Mucosa of stomach (tissue), 1 donor: ENCODE measurements at regions not wholly inside any gene's neighbourhood (a gene's known extent, or its start where the extent isn't known, plus 50 kb on each side); places are given as distances from the start of the nearest gene placed in this dataset.

Source experiments
- H3K27me3 ChIP-seq: one replicate; pipeline ENCODE4 v1.7.0; 2013; ENCODE audit warnings: mild to moderate bottlenecking, low read length; ENCODE audit not compliant: control insufficient read depth, insufficient read depth
- H3K36me3 ChIP-seq: one replicate; pipeline ENCODE4 v1.7.0; 2013; ENCODE audit warnings: low read length; ENCODE audit not compliant: control insufficient read depth, insufficient read depth
- H3K4me1 ChIP-seq: one replicate; pipeline ENCODE4 v1.7.0; 2013; ENCODE audit warnings: mild to moderate bottlenecking, low read length; ENCODE audit not compliant: control insufficient read depth, insufficient read depth
- H3K4me3 ChIP-seq: one replicate; pipeline ENCODE4 v1.7.0; 2013; ENCODE audit warnings: low read length
- H3K9ac ChIP-seq: one replicate; pipeline ENCODE4 v1.7.0; 2013; ENCODE audit warnings: mild to moderate bottlenecking, low read length, moderate library complexity
- H3K9me3 ChIP-seq: one replicate; pipeline ENCODE4 v1.7.0; 2013; ENCODE audit warnings: mild to moderate bottlenecking, low read length, moderate library complexity; ENCODE audit not compliant: control insufficient read depth
- donor health status: Pancreatic carcinoma.

DNA sequence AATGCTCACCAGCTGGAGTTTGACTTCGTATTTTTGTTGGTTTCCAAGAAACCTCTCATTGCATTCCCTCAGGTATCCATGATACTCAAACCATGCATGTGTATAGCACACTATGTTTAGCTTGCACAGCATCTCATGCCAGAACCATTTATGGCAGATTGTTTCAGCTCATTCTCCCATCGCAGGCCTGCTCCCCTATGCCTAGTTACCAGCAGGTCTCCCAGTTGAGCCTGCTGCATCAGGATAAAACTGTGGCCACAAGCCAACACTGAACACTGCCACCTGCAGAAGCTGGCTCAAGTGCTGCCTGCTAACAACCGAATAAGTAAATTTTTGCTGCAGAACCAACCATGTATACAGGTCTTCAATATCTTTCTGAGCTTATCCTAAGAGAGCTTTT lies 804.5 kb downstream of the NLGN4Y start:
- H3K4me1 ChIP-seq, result no peaks in the 10 kb centered on the region
- H3K27me3 ChIP-seq, result no peaks in the 10 kb centered on the region
- H3K9ac ChIP-seq, result no peak overlapping the region
- H3K9me3 ChIP-seq, result no peaks in the 10 kb centered on the region
- H3K36me3 ChIP-seq, result no peaks in the 10 kb centered on the region
- no peak overlapping the region for H3K4me3 ChIP-seq

DNA sequence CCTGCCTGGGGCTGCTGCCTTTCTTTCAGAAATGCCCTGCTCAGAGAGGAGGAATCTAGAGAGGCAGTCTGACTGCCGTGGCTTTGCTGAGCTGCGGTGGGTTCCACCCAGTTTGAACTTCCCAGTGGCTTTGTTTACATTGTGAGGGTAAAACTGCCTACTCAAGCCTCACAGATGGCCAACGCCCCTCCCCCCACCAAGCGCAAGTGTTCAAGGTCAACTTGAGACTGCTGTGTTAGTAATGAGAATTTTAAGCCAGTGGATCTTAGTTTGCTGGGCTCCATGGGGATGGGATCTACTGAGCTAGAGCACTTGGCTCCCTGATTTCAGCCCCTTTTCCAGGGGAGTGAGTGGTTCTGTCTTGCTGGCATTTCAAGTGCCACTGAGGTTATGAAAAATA lies 819.2 kb downstream of the NLGN4Y start:
- Histone ChIP-seq H3K9ac (no peak overlapping the region), H3K27me3 (no peaks in the 10 kb centered on the region), H3K36me3 (no peaks in the 10 kb centered on the region), H3K4me3 (no peak overlapping the region), H3K4me1 (peaks cover 10% of the 10 kb centered on the region), H3K9me3 (no peaks in the 10 kb centered on the region)

DNA sequence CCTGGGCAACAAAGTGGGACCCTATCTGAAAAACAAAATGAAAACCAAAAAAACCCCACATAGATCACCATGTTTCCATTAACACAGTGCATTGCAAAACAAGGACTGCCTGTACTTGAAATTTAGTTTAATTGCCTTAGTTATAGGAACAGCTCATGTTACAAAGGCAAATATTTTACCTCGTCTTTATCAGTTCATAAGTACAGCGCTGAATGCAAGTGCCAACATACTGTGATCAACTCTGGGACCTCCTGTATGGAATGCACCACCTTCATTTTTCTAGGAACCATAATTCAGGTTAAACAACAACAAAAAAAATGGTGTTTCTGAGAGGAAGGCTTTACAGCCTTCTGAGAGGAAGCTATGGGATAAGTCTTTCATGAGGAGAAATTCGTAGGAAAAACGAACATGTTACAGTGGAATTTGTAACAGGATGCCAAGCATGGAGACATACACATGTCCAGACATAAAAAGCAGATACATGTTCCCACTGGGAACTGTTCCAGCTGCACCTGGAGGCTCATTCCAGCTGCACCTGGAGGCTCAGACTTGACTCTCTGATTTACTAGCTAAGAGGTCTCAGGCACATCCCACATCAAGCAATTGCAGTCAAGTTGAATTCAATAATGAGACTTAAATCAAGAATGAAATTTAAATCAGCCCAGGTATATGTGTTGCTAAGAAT lies 821.3 kb downstream of the NLGN4Y start:
- Histone ChIP-seq H3K36me3 (no peaks in the 10 kb centered on the region), H3K9me3 (no peaks in the 10 kb centered on the region), H3K9ac (no peak overlapping the region), H3K4me3 (no peak overlapping the region), H3K4me1 (peaks cover 10% of the 10 kb centered on the region), H3K27me3 (no peaks in the 10 kb centered on the region)

- Histone ChIP-seq H3K9ac (no peak overlapping the region), H3K9me3 (no peaks in the 10 kb centered on the region), H3K4me1 (no peaks in the 10 kb centered on the region), H3K27me3 (no peaks in the 10 kb centered on the region), H3K36me3 (no peaks in the 10 kb centered on the region), H3K4me3 (no peak overlapping the region)
Measured at GRCh38 chrY:15349351-15349750, 825.0 kb downstream of the NLGN4Y start.

- H3K9ac ChIP-seq, result no peak overlapping the region
- no peaks in the 10 kb centered on the region for H3K9me3 ChIP-seq
- no peak overlapping the region for H3K4me3 ChIP-seq
- no peaks in the 10 kb centered on the region for H3K27me3 ChIP-seq
- no peaks in the 10 kb centered on the region for H3K36me3 ChIP-seq
- H3K4me1 ChIP-seq, result no peaks in the 10 kb centered on the region
Measured at GRCh38 chrY:15355321-15355720, 831.0 kb downstream of the NLGN4Y start.

GRCh38 chrY:15360471-15360870 lies 836.1 kb downstream of the NLGN4Y start:
- Histone ChIP-seq H3K4me1 (peaks cover 4% of the 10 kb centered on the region), H3K9me3 (no peaks in the 10 kb centered on the region), H3K4me3 (no peak overlapping the region), H3K27me3 (no peaks in the 10 kb centered on the region), H3K9ac (no peak overlapping the region), H3K36me3 (no peaks in the 10 kb centered on the region)

DNA sequence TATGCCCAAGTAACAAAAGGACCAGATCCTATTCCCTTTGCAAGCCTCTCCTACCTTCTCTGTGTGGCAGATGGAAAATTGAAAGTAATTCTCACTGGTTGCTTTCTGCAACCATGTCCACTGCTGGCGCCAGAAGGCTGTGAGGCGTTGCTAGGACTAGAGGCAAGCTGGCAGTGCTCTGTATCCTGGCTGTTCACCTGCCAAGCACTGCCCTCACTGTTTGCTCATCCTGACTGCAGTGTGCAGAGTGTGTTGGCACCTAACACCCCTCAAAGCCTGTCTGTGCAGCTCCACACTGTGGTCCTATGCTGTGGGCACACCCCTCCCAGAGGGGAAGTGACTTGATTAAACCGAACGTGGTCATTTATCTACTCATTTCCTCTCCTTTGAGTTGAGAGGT lies 840.7 kb downstream of the NLGN4Y start:
- no peaks in the 10 kb centered on the region for H3K36me3 ChIP-seq
- H3K4me3 ChIP-seq, result no peak overlapping the region
- peaks cover 4% of the 10 kb centered on the region for H3K4me1 ChIP-seq
- H3K9me3 ChIP-seq, result no peaks in the 10 kb centered on the region
- no peaks in the 10 kb centered on the region for H3K27me3 ChIP-seq
- no peak overlapping the region for H3K9ac ChIP-seq

DNA sequence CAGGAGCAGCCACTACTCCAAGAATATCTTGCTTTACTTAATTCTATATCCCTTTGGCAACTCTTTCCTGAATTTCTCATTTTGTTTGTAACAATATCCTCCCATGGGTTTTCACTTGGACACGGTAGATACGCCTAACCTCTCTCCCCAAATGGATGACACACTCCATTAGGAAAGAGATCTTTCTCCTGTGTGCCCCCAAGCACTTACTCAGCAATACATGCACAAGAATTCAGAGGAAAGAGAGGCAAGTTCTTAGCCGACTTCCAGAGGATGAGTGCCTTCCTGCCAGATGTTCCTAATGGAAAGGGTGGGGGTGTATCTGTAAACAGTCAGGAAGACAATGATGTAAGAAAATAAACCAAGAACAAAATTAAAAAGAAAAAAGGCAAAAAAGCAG lies 844.5 kb downstream of the NLGN4Y start:
- Histone ChIP-seq H3K9me3 (no peaks in the 10 kb centered on the region), H3K4me3 (no peak overlapping the region), H3K36me3 (no peaks in the 10 kb centered on the region), H3K9ac (no peak overlapping the region), H3K4me1 (peaks cover 4% of the 10 kb centered on the region), H3K27me3 (no peaks in the 10 kb centered on the region)

DNA sequence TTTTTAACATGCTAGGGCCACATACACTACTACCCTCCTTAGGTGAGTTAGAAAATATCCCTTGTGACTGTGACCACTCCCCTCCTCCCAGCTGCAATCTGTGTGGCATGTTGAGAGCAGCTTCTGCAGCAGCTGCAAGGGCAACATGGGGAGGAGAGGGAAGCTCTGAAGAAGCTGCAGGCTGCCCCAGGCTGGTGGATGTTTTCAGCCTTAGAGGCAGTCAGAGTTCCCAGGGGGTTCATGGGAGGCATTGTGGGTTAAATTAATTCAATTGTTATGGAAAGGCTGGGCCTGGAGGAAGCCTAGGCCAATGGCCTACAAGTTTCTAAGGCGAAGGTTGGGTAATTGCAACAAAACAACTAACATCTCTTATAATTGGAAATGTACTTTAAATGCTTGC lies 860.8 kb downstream of the NLGN4Y start:
- no peak overlapping the region for H3K9ac ChIP-seq
- H3K36me3 ChIP-seq, result no peaks in the 10 kb centered on the region
- H3K4me1 ChIP-seq, result no peaks in the 10 kb centered on the region
- no peaks in the 10 kb centered on the region for H3K27me3 ChIP-seq
- H3K9me3 ChIP-seq, result no peaks in the 10 kb centered on the region
- H3K4me3 ChIP-seq, result no peak overlapping the region

- H3K9me3 ChIP-seq, result no peaks in the 10 kb centered on the region
- no peaks in the 10 kb centered on the region for H3K36me3 ChIP-seq
- H3K4me1 ChIP-seq, result no peaks in the 10 kb centered on the region
- no peak overlapping the region for H3K9ac ChIP-seq
- H3K4me3 ChIP-seq, result no peak overlapping the region
- H3K27me3 ChIP-seq, result no peaks in the 10 kb centered on the region
Measured at GRCh38 chrY:15397556-15398280, 873.4 kb downstream of the NLGN4Y start.

- no peak overlapping the region for H3K9ac ChIP-seq
- no peaks in the 10 kb centered on the region for H3K9me3 ChIP-seq
- no peaks in the 10 kb centered on the region for H3K27me3 ChIP-seq
- no peaks in the 10 kb centered on the region for H3K4me1 ChIP-seq
- H3K36me3 ChIP-seq, result no peaks in the 10 kb centered on the region
- H3K4me3 ChIP-seq, result no peak overlapping the region
Measured at GRCh38 chrY:15402451-15402850, 878.1 kb downstream of the NLGN4Y start.

DNA sequence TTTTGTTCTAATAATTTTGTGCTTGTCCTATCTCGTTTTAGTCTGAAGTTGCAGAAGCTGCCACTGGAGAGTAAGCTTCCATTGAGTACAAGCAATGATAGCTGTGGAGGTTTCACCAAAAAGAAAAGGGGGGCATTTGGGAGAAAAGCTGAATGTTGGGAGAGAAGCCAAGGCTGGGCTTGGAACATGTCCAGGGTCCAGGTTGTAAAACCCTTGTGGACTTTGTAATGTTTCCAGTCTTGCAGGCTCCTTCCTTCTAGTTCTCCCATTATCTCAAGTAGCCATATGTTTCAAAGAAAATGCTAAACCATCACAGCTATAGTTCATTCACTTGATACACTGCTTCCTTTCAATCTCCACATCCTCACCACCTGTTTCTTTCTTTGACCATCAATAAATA lies 880.2 kb downstream of the NLGN4Y start:
- Histone ChIP-seq H3K27me3 (no peaks in the 10 kb centered on the region), H3K4me3 (no peak overlapping the region), H3K9ac (no peak overlapping the region), H3K36me3 (no peaks in the 10 kb centered on the region), H3K9me3 (no peaks in the 10 kb centered on the region), H3K4me1 (no peaks in the 10 kb centered on the region)
